ENCODE measurements at regions not wholly inside any gene's neighbourhood (a gene's known extent, or its start where the extent isn't known, plus 50 kb on each side); places are given as distances from the start of the nearest gene placed in this dataset.
"Not testable (repeated sequence)": the region's sequence is repeated elsewhere in the genome, so short reads cannot be mapped to it uniquely, and the experiment has no call there.

GRCh38 chr4:183044924-183045640 is 54.0 kb upstream of the WWC2 start:
- DNase-seq (ENCODE audit: low read depth); CTCF ChIA-PET; H3K36me3 ChIP-seq (ENCODE audit: control insufficient read depth, insufficient read depth, low read length); H3K4me3 ChIP-seq (ENCODE audit: low read depth, low read length); H3K27me3 ChIP-seq (ENCODE audit: control insufficient read depth, insufficient read depth, low read length); POLR2A ChIA-PET: not testable (repeated sequence)

GRCh38 chr4:183038436-183038835 is 60.6 kb upstream of the WWC2 start:
- Histone ChIP-seq H3K36me3 (ENCODE audit: control insufficient read depth, insufficient read depth, low read length) (no peaks in the 10 kb centered on the region), H3K27me3 (ENCODE audit: control insufficient read depth, insufficient read depth, low read length) (peaks cover 3% of the 10 kb centered on the region), H3K4me3 (ENCODE audit: low read depth, low read length) (no peak overlapping the region)
- no peak for TF ChIP-seq CTCF (IDR thresholded peaks at IDR 0.05; ENCODE audit: insufficient read depth, low read depth, low read length)
- DNase-seq (ENCODE audit: low read depth): no peak
- ChIA-PET CTCF (no interaction called here), POLR2A (no interaction called here)

- Histone ChIP-seq H3K27me3 (ENCODE audit: control insufficient read depth, insufficient read depth, low read length) (peaks cover 8% of the 10 kb centered on the region), H3K4me3 (ENCODE audit: low read depth, low read length) (no peak overlapping the region), H3K36me3 (ENCODE audit: control insufficient read depth, insufficient read depth, low read length) (no peaks in the 10 kb centered on the region)
- ChIA-PET POLR2A (interaction anchor here (0.6 kb wide), 1 partner anchor 21 kb away, joined by 5 read pairs; no protein-coding TSS in a partner anchor), CTCF (interaction anchor here (0.9 to 1.5 kb wide), 2 partner anchors 21 to 1893 kb away, joined by 3 read pairs; no protein-coding TSS in a partner anchor)
- DNase-seq (ENCODE audit: low read depth): no peak
- TF ChIP-seq CTCF (IDR thresholded peaks at IDR 0.05; ENCODE audit: insufficient read depth, low read depth, low read length): no peak
Observed at GRCh38 chr4:183035726-183036415, 63.2 kb upstream of the WWC2 start.

- POLR2A ChIA-PET: no interaction called here
- CTCF ChIA-PET: interaction anchor here (0.9 to 1.5 kb wide), 2 partner anchors 22 to 1892 kb away, joined by 3 read pairs; no protein-coding TSS in a partner anchor
- no peak for TF ChIP-seq CTCF (IDR thresholded peaks at IDR 0.05; ENCODE audit: insufficient read depth, low read depth, low read length)
- no peak for DNase-seq (ENCODE audit: low read depth)
- H3K4me3 ChIP-seq (ENCODE audit: low read depth, low read length): no peak overlapping the region
- H3K36me3 ChIP-seq (ENCODE audit: control insufficient read depth, insufficient read depth, low read length): no peaks in the 10 kb centered on the region
- peaks cover 8% of the 10 kb centered on the region for H3K27me3 ChIP-seq (ENCODE audit: control insufficient read depth, insufficient read depth, low read length)
Observed at GRCh38 chr4:183035256-183035655, 63.8 kb upstream of the WWC2 start.

- TF ChIP-seq CTCF (IDR thresholded peaks at IDR 0.05; ENCODE audit: insufficient read depth, low read depth, low read length): no peak
- no peak for DNase-seq (ENCODE audit: low read depth)
- peaks cover 5% of the 10 kb centered on the region; the same call in 1 of the 2 replicates for H3K27me3 ChIP-seq (ENCODE audit: control insufficient read depth, insufficient read depth, low read length)
- H3K4me3 ChIP-seq (ENCODE audit: low read depth, low read length): no peak overlapping the region
- ChIA-PET POLR2A (no interaction called here), CTCF (interaction anchor here (0.6 to 0.8 kb wide), 2 partner anchors 17 to 279 kb away, joined by 3 read pairs; no protein-coding TSS in a partner anchor)
- H3K36me3 ChIP-seq (ENCODE audit: control insufficient read depth, insufficient read depth, low read length): no peaks in the 10 kb centered on the region
Observed at GRCh38 chr4:183030823-183031222, 68.2 kb upstream of the WWC2 start.
